Neural progenitor cell (in vitro differentiated cells): ENCODE measurements at regions not wholly inside any gene's neighbourhood (a gene's known extent, or its start where the extent isn't known, plus 50 kb on each side); places are given as distances from the start of the nearest gene placed in this dataset.

ENCODE experiments used
- DNase-seq: peaks from one replicate; pipeline ENCODE4 v3.0.0-alpha.2; 2016; ENCODE audit warnings: low spot score
- H2AFZ ChIP-seq: fragments of 200-600 bp; sonication (generic); replicated peaks from 2 replicates; pipeline ENCODE4 v1.6.1; 2016; ENCODE audit warnings: antibody characterized with exemption
- H3F3A ChIP-seq: fragments of 200-600 bp; sonication (generic); 2 replicates; pipeline ENCODE4 v1.6.1; 2016; ENCODE audit warnings: antibody characterized with exemption, low read depth
- H3K27ac ChIP-seq: fragments of 200-600 bp; sonication (generic); 2 replicates; pipeline ENCODE4 v1.5.1; 2016; ENCODE audit warnings: mild to moderate bottlenecking
- H3K27me3 ChIP-seq: fragments of 200-600 bp; sonication (generic); 2 replicates; pipeline ENCODE4 v1.6.1; 2016; ENCODE audit warnings: mild to moderate bottlenecking, moderate library complexity
- H3K36me3 ChIP-seq: fragments of 200-600 bp; sonication (generic); 2 replicates; pipeline ENCODE4 v1.5.1; 2016
- H3K4me1 ChIP-seq: fragments of 200-600 bp; sonication (generic); 2 replicates; pipeline ENCODE4 v1.6.1; 2016; ENCODE audit warnings: mixed run types
- H3K4me2 ChIP-seq: fragments of 200-600 bp; sonication (generic); 2 replicates; pipeline ENCODE4 v1.6.1; 2016
- H3K4me3 ChIP-seq: fragments of 200-600 bp; sonication (generic); 2 replicates; pipeline ENCODE4 v1.5.1; 2016
- H3K79me2 ChIP-seq: fragments of 200-600 bp; sonication (generic); 2 replicates; pipeline ENCODE4 v1.6.1; 2016; ENCODE audit warnings: low read depth
- H3K9ac ChIP-seq: fragments of 200-600 bp; sonication (generic); 2 replicates; pipeline ENCODE4 v1.6.1; 2016
- H3K9me3 ChIP-seq: fragments of 200-600 bp; sonication (generic); 2 replicates; pipeline ENCODE4 v1.5.1; 2016; ENCODE audit warnings: low read depth
- H4K20me1 ChIP-seq: fragments of 200-600 bp; sonication (generic); 2 replicates; pipeline ENCODE4 v1.6.1; 2016; ENCODE audit warnings: low read depth
- H3K27ac Mint-ChIP-seq: 3 replicates; pipeline ENCODE4 v1.8.0; 2021; ENCODE audit warnings: mixed read lengths
- H3K27me3 Mint-ChIP-seq: 2 replicates; pipeline ENCODE4 v1.8.0; 2022; ENCODE audit warnings: low read depth, mild to moderate bottlenecking, inconsistent platforms, moderate library complexity, mixed read lengths; ENCODE audit not compliant: insufficient read depth
- H3K36me3 Mint-ChIP-seq: 3 replicates; pipeline ENCODE4 v1.8.0; 2021; ENCODE audit warnings: mixed read lengths
- H3K4me1 Mint-ChIP-seq: 3 replicates; pipeline ENCODE4 v1.8.0; 2021; ENCODE audit warnings: mixed read lengths
- H3K4me3 Mint-ChIP-seq: 3 replicates; pipeline ENCODE4 v1.8.0; 2021; ENCODE audit warnings: mild to moderate bottlenecking, moderate library complexity, mixed read lengths
- H3K9me3 Mint-ChIP-seq: 3 replicates; pipeline ENCODE4 v1.8.0; 2020; ENCODE audit warnings: mixed read lengths
- EZH2 ChIP-seq: fragments of 200-600 bp; sonication (generic); IDR thresholded peaks from 2 replicates; pipeline ENCODE4 v1.6.1; 2017; ENCODE audit warnings: antibody characterized with exemption, mild to moderate bottlenecking, moderate library complexity
- EZH2phosphoT487 ChIP-seq: fragments of 200-600 bp; sonication (generic); IDR thresholded peaks from 2 replicates; pipeline ENCODE4 v1.6.1; 2017; ENCODE audit warnings: antibody characterized with exemption
- TF ChIP-seq, protein P1 (sequence below): fragments of 200-600 bp; sonication (generic); IDR thresholded peaks from 2 replicates; pipeline ENCODE4 v1.5.1; 2017; ENCODE audit warnings: antibody characterized with exemption, mild to moderate bottlenecking

DNA sequence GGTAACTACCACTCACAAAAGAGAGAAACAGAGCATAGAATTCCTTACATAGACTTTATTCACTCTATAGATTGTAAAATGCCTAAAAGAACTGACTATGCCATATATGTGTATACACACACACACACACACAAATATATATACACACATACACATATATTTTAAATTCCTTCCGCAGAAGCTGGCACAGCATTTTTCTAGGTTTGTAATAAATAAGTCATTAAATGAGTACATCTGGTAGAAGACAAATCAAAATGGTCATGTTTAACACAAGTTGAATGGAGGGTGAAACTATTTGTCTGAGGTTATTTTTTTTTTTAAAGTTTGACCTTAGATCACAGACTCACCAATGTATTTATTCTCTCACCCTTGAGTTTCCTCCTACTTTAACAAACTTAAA lies 58.2 kb downstream of the CCER1 start:
- Histone ChIP-seq H3K4me3 (no peak overlapping the region), H4K20me1 (no peaks in the 10 kb centered on the region), H2AFZ (no peak overlapping the region), H3F3A (no peaks in the 10 kb centered on the region), H3K79me2 (no peaks in the 10 kb centered on the region), H3K27me3 (no peaks in the 10 kb centered on the region), H3K27ac (no peak overlapping the region), H3K4me1 (no peaks in the 10 kb centered on the region), H3K4me2 (no peak overlapping the region), H3K36me3 (no peaks in the 10 kb centered on the region), H3K9ac (no peak overlapping the region), H3K9me3 (no peaks in the 10 kb centered on the region)
- Mint-ChIP-seq H3K9me3 (no peaks in the 10 kb centered on the region), H3K36me3 (no peaks in the 10 kb centered on the region), H3K4me3 (no peak overlapping the region), H3K27ac (no peak overlapping the region), H3K4me1 (no peaks in the 10 kb centered on the region), H3K27me3 (no peaks in the 10 kb centered on the region)
- TF ChIP-seq, protein P1, sequence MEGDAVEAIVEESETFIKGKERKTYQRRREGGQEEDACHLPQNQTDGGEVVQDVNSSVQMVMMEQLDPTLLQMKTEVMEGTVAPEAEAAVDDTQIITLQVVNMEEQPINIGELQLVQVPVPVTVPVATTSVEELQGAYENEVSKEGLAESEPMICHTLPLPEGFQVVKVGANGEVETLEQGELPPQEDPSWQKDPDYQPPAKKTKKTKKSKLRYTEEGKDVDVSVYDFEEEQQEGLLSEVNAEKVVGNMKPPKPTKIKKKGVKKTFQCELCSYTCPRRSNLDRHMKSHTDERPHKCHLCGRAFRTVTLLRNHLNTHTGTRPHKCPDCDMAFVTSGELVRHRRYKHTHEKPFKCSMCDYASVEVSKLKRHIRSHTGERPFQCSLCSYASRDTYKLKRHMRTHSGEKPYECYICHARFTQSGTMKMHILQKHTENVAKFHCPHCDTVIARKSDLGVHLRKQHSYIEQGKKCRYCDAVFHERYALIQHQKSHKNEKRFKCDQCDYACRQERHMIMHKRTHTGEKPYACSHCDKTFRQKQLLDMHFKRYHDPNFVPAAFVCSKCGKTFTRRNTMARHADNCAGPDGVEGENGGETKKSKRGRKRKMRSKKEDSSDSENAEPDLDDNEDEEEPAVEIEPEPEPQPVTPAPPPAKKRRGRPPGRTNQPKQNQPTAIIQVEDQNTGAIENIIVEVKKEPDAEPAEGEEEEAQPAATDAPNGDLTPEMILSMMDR: no peak
- no peak for TF ChIP-seq EZH2phosphoT487
- TF ChIP-seq EZH2: no peak
- no peak for DNase-seq

- TF ChIP-seq EZH2: no peak
- TF ChIP-seq EZH2phosphoT487: no peak
- TF ChIP-seq, protein P1: no peak
- H3F3A ChIP-seq: no peaks in the 10 kb centered on the region
- Mint-ChIP-seq H3K4me3 (no peak overlapping the region), H3K27ac (no peak overlapping the region), H3K36me3 (no peaks in the 10 kb centered on the region), H3K9me3 (no peaks in the 10 kb centered on the region), H3K4me1 (no peaks in the 10 kb centered on the region), H3K27me3 (no peaks in the 10 kb centered on the region)
- no peaks in the 10 kb centered on the region for H3K9me3 ChIP-seq
- no peaks in the 10 kb centered on the region for H4K20me1 ChIP-seq
- H3K4me2 ChIP-seq: no peak overlapping the region
- no peak overlapping the region for H3K4me3 ChIP-seq
- H3K9ac ChIP-seq: no peak overlapping the region
- no peaks in the 10 kb centered on the region for H3K4me1 ChIP-seq
- no peak overlapping the region for H3K27ac ChIP-seq
- H2AFZ ChIP-seq: no peak overlapping the region
- no peaks in the 10 kb centered on the region for H3K79me2 ChIP-seq
- no peaks in the 10 kb centered on the region for H3K36me3 ChIP-seq
- no peak for DNase-seq
- H3K27me3 ChIP-seq: no peaks in the 10 kb centered on the region
Observed at GRCh38 chr12:90896164-90896563, 58.8 kb downstream of the CCER1 start.

GRCh38 chr12:90888316-90888715 lies 66.7 kb downstream of the CCER1 start:
- no peak overlapping the region for H3K9ac ChIP-seq
- H3K27me3 Mint-ChIP-seq: no peaks in the 10 kb centered on the region

More at GRCh38 chr12:90888316-90888715, 66.7 kb downstream of the CCER1 start:
- no peaks in the 10 kb centered on the region for H4K20me1 ChIP-seq
- H3K4me2 ChIP-seq: no peak overlapping the region
- no peaks in the 10 kb centered on the region for H3K79me2 ChIP-seq
- no peaks in the 10 kb centered on the region for H3K4me1 Mint-ChIP-seq
- H3K36me3 ChIP-seq: no peaks in the 10 kb centered on the region
- no peaks in the 10 kb centered on the region for H3K9me3 Mint-ChIP-seq
- no peaks in the 10 kb centered on the region for H3F3A ChIP-seq
- H3K4me1 ChIP-seq: no peaks in the 10 kb centered on the region
- no peaks in the 10 kb centered on the region for H3K9me3 ChIP-seq
- no peak overlapping the region for H3K27ac ChIP-seq
- peak overlapping the region; percentile 27 for H2AFZ ChIP-seq
- no peaks in the 10 kb centered on the region for H3K36me3 Mint-ChIP-seq
- TF ChIP-seq, protein P1: no peak
- TF ChIP-seq EZH2phosphoT487 (no peak), EZH2 (no peak)
- H3K27ac Mint-ChIP-seq: no peak overlapping the region
- H3K4me3 ChIP-seq: no peak overlapping the region
- no peaks in the 10 kb centered on the region for H3K27me3 ChIP-seq
- DNase-seq: no peak
- no peak overlapping the region for H3K4me3 Mint-ChIP-seq
